ENCODE measurements at regions not wholly inside any gene's neighbourhood (a gene's known extent, or its start where the extent isn't known, plus 50 kb on each side); places are given as distances from the start of the nearest gene placed in this dataset.

- Histone ChIP-seq H3K36me3 (ENCODE audit: low read depth) (no peaks in the 10 kb centered on the region), H2AFZ (no peak overlapping the region), H3K9ac (no peak overlapping the region), H3K9me2 (ENCODE audit: insufficient read depth) (no peaks in the 10 kb centered on the region), H3K4me3 (no peak overlapping the region), H3F3A (ENCODE audit: insufficient read depth) (no peaks in the 10 kb centered on the region), H3K27me3 (replicated peaks; ENCODE audit: insufficient read depth) (no peaks in the 10 kb centered on the region), H3K4me2 (ENCODE audit: unreplicated experiment) (no peak overlapping the region), H3K27ac (no peak overlapping the region), H3K9me3 (ENCODE audit: low read depth) (no peaks in the 10 kb centered on the region), H4K20me1 (ENCODE audit: insufficient read depth) (no peaks in the 10 kb centered on the region), H3K4me1 (ENCODE audit: insufficient read depth) (no peaks in the 10 kb centered on the region), H3K79me2 (ENCODE audit: insufficient read depth) (no peaks in the 10 kb centered on the region)
- in situ Hi-C loops (cut with MboI): no loop called here
- no peak for DNase-seq
- WGBS, 2 experiments (ENCODE audit: low coverage in 1 of 2, low lambda C conversion rate in 2 of 2, missing lambda C conversion rate in 2 of 2): 26 to 34% methylated on average over 2 of the region's 2 CpGs
- TF ChIP-seq EZH2 (IDR thresholded peaks at IDR 0.05; ENCODE audit: insufficient read depth, poor library complexity, severe bottlenecking): no peak
- TF ChIP-seq EZH2phosphoT487 (IDR thresholded peaks at IDR 0.05; ENCODE audit: insufficient read depth, low read depth): no peak
Measured at GRCh38 chr14:83870546-83871270, 1659.2 kb upstream of the FLRT2 start.

GRCh38 chr14:83873669-83874068 is 1656.3 kb upstream of the FLRT2 start:
- Histone ChIP-seq H3K36me3 (ENCODE audit: low read depth) (no peaks in the 10 kb centered on the region), H2AFZ (no peak overlapping the region), H3K27ac (no peak overlapping the region), H3K4me2 (ENCODE audit: unreplicated experiment) (no peak overlapping the region), H3K4me1 (ENCODE audit: insufficient read depth) (no peaks in the 10 kb centered on the region), H3K9me3 (ENCODE audit: low read depth) (no peaks in the 10 kb centered on the region), H3F3A (ENCODE audit: insufficient read depth) (no peaks in the 10 kb centered on the region), H3K9me2 (ENCODE audit: insufficient read depth) (no peaks in the 10 kb centered on the region), H4K20me1 (ENCODE audit: insufficient read depth) (no peaks in the 10 kb centered on the region), H3K27me3 (replicated peaks; ENCODE audit: insufficient read depth) (no peaks in the 10 kb centered on the region), H3K4me3 (no peak overlapping the region), H3K9ac (no peak overlapping the region), H3K79me2 (ENCODE audit: insufficient read depth) (no peaks in the 10 kb centered on the region)
- DNase-seq: no peak
- WGBS, 2 experiments (ENCODE audit: low coverage in 1 of 2, low lambda C conversion rate in 2 of 2, missing lambda C conversion rate in 2 of 2): 5 to 9% methylated on average over 3 of the region's 3 CpGs
- in situ Hi-C loops (cut with MboI): no loop called here
- no peak for TF ChIP-seq EZH2 (IDR thresholded peaks at IDR 0.05; ENCODE audit: insufficient read depth, poor library complexity, severe bottlenecking)
- TF ChIP-seq EZH2phosphoT487 (IDR thresholded peaks at IDR 0.05; ENCODE audit: insufficient read depth, low read depth): no peak

DNA sequence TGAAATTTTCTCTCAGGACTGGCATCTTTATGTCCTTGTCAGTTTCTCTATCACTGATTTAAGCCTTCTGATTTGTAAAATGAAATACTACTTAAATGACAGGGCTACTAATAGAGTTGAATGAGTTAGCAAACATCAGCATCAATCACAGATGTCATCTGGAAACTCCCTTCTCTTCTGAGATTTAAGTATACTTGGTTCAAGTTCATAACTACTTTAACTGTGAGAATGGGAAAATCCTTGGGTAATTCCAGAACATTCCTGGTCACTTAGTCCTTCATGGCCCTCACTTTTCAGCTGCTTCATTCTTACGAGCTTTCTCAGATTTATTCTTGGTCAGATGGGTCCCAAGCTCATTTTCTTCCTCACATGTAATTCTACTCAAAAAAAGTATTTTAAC is 1655.3 kb upstream of the FLRT2 start:
- 0 to 4% methylated on average over 1 of the region's 1 CpG for WGBS, 2 experiments (ENCODE audit: low coverage in 1 of 2, low lambda C conversion rate in 2 of 2, missing lambda C conversion rate in 2 of 2)
- no peaks in the 10 kb centered on the region for H3K79me2 ChIP-seq (ENCODE audit: insufficient read depth)
- TF ChIP-seq EZH2phosphoT487 (IDR thresholded peaks at IDR 0.05; ENCODE audit: insufficient read depth, low read depth) (no peak), EZH2 (IDR thresholded peaks at IDR 0.05; ENCODE audit: insufficient read depth, poor library complexity, severe bottlenecking) (no peak)
- no peak overlapping the region for H3K4me3 ChIP-seq
- H2AFZ ChIP-seq: no peak overlapping the region
- H3K36me3 ChIP-seq (ENCODE audit: low read depth): no peaks in the 10 kb centered on the region
- no peak for DNase-seq
- H3K9me2 ChIP-seq (ENCODE audit: insufficient read depth): no peaks in the 10 kb centered on the region
- no peaks in the 10 kb centered on the region for H3K9me3 ChIP-seq (ENCODE audit: low read depth)
- no peak overlapping the region for H3K27ac ChIP-seq
- no peaks in the 10 kb centered on the region for H3F3A ChIP-seq (ENCODE audit: insufficient read depth)
- in situ Hi-C loops (cut with MboI): no loop called here
- H3K4me2 ChIP-seq (ENCODE audit: unreplicated experiment): no peak overlapping the region
- H3K27me3 ChIP-seq (replicated peaks; ENCODE audit: insufficient read depth): no peaks in the 10 kb centered on the region
- no peaks in the 10 kb centered on the region for H4K20me1 ChIP-seq (ENCODE audit: insufficient read depth)
- H3K4me1 ChIP-seq (ENCODE audit: insufficient read depth): no peaks in the 10 kb centered on the region
- H3K9ac ChIP-seq: no peak overlapping the region

DNA sequence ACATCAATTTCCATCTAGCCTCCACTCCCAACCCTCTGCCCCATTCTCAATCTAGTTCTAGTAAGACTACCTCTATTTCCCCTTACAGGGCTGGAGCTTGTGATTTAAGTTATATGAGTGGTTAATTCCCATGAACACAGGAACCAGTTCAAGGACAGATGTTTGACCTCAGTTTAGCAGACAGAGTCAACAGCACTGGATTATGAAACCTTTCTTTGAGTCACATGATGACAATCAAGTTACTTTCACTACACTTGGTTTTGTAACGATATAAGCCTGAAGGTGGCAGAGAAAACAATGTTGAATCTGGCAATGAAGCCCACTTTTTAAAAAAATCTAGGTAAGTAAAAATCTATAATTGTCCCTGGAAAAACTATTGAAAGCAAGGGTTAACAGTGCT is 1646.2 kb upstream of the FLRT2 start:
- Histone ChIP-seq H3K4me1 (ENCODE audit: insufficient read depth) (no peaks in the 10 kb centered on the region), H3K27me3 (replicated peaks; ENCODE audit: insufficient read depth) (no peaks in the 10 kb centered on the region), H3K27ac (no peak overlapping the region), H2AFZ (no peak overlapping the region), H3K4me3 (no peak overlapping the region), H3K9me2 (ENCODE audit: insufficient read depth) (no peaks in the 10 kb centered on the region), H3K4me2 (ENCODE audit: unreplicated experiment) (no peak overlapping the region), H3K9ac (no peak overlapping the region), H3K9me3 (ENCODE audit: low read depth) (peaks cover 4% of the 10 kb centered on the region), H3F3A (ENCODE audit: insufficient read depth) (no peaks in the 10 kb centered on the region), H4K20me1 (ENCODE audit: insufficient read depth) (no peaks in the 10 kb centered on the region), H3K36me3 (ENCODE audit: low read depth) (no peaks in the 10 kb centered on the region), H3K79me2 (ENCODE audit: insufficient read depth) (no peaks in the 10 kb centered on the region)
- in situ Hi-C loops (cut with MboI): no loop called here
- TF ChIP-seq EZH2phosphoT487 (IDR thresholded peaks at IDR 0.05; ENCODE audit: insufficient read depth, low read depth) (no peak), EZH2 (IDR thresholded peaks at IDR 0.05; ENCODE audit: insufficient read depth, poor library complexity, severe bottlenecking) (no peak)
- whole genome bisulfite sequencing, 2 experiments (ENCODE audit: low coverage in 1 of 2, low lambda C conversion rate in 2 of 2, missing lambda C conversion rate in 2 of 2): 38 to 43% methylated on average over 1 of the region's 1 CpG
- no peak for DNase-seq
